ENCODE measurements at regions not wholly inside any gene's neighbourhood (a gene's known extent, or its start where the extent isn't known, plus 50 kb on each side); places are given as distances from the start of the nearest gene placed in this dataset.

DNA sequence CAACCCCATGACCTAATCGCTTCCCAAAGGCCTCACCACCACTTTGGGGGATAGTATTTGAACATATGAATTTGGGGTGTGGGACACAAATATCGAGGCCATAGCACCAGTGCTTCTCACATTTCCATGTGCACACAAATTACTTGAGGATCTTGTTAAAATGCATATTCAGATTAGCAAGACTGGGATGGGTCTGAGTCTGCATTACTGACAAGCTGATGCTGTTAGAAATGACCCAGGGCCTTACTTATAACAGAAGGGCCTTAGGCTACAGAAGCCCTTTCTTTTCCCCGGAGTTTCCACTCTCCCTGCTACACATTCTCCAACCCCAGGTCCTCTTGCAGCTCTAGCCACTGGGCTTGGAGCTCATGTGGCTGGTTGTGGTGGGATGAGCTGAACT is 141.5 kb upstream of the LRFN2 start:
- DNase-seq (ENCODE audit: insufficient read length): no peak
- FAIRE-seq: no peak

DNA sequence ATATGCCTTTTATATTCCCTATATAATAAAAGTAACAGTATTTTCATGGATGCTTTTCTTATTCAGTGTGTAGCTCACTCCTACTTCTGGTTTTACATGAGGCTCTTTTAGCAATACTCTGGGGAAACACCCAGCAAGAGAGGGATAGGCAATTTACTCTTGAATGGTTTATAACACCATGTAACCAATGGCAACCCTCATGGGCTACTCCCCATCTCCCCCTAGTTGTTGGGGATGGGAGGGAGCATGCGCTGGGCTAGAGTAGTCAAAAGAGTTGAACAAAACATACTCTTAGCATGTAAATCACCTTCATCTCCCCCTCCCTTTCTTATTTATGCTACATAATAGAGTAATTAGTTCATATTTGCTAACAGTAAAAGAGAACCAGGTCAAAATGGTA is 140.1 kb upstream of the LRFN2 start:
- TF ChIP-seq TAF1 (IDR thresholded peaks at IDR 0.05; ENCODE audit: borderline replicate concordance, low read depth, low read length): no peak
- no peak for TF ChIP-seq POLR2A (IDR thresholded peaks at IDR 0.05; ENCODE audit: low read depth, low read length)
- no peak for TF ChIP-seq POLR2AphosphoS5 (IDR thresholded peaks at IDR 0.05; ENCODE audit: low read depth, low read length)
- FAIRE-seq (no peak), DNase-seq (ENCODE audit: insufficient read length) (no peak)

More for the DNA sequence above, 141.5 kb upstream of the LRFN2 start:
- no peak for TF ChIP-seq TAF1 (IDR thresholded peaks at IDR 0.05; ENCODE audit: borderline replicate concordance, low read depth, low read length)
- no peak for TF ChIP-seq POLR2AphosphoS5 (IDR thresholded peaks at IDR 0.05; ENCODE audit: low read depth, low read length)
- no peak for TF ChIP-seq POLR2A (IDR thresholded peaks at IDR 0.05; ENCODE audit: low read depth, low read length)

DNA sequence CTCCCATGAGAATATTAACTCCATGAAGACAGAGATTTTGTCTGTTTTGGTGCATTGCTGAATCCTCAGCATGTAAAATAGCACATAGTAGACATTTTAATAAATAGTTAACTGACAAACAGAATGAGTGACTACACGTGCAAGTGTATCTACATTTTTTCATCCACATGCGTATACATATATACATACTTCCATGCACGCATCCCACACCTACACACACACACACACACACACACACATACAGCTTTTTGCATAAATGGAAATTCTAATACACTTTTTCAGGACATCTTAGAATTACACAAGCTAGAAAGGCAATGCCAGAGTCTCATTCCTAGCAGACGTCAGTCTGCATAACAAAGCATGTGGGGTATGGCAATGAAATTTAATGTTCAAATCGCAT is 139.7 kb upstream of the LRFN2 start:
- DNase-seq (ENCODE audit: insufficient read length): no peak
- TF ChIP-seq TAF1 (IDR thresholded peaks at IDR 0.05; ENCODE audit: borderline replicate concordance, low read depth, low read length) (no peak), POLR2AphosphoS5 (IDR thresholded peaks at IDR 0.05; ENCODE audit: low read depth, low read length) (no peak), POLR2A (IDR thresholded peaks at IDR 0.05; ENCODE audit: low read depth, low read length) (no peak)
- FAIRE-seq: no peak

DNA sequence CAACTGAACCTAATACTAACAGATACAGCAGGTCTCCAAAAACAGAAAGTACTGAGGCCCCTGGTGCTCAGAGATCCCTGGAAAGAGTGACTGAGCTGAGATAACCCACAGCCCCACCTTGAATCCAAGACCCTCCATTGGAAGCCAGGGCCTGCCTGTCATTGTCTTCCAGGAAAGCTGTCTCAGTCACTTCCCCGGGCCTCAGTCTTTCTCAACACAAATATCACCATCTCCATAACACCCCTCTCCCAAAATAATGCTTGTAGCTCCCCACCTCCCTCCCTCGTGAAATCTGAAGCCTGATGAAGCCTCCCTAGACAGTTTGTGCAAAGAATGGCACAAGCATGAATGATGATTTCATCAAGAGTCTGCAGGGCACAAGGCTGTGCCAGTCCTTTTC is 138.2 kb upstream of the LRFN2 start:
- no peak for FAIRE-seq
- TF ChIP-seq TAF1 (IDR thresholded peaks at IDR 0.05; ENCODE audit: borderline replicate concordance, low read depth, low read length): no peak
- no peak for TF ChIP-seq POLR2AphosphoS5 (IDR thresholded peaks at IDR 0.05; ENCODE audit: low read depth, low read length)
- TF ChIP-seq POLR2A (IDR thresholded peaks at IDR 0.05; ENCODE audit: low read depth, low read length): no peak
- no peak for DNase-seq (ENCODE audit: insufficient read length)

DNA sequence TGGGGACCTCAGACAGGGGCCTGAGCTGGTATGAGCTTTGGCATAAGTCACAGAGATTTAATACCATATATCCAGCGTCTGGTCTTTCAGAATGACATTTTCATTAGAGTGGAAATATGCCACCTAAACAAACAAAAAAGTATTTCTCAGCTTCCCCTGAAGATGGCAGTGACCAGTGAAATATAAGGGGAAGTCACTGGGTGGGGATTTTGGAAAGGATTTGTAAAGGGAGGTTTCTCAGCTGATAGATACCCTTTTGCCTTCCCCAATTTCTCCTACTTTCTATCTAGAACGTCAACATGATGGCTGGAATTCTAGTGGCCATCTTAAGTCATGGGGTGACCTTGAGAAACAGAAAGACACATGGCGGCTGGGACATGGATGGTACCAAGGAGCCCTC is 137.7 kb upstream of the LRFN2 start:
- DNase-seq (ENCODE audit: insufficient read length) (no peak), FAIRE-seq (no peak)
- TF ChIP-seq TAF1 (IDR thresholded peaks at IDR 0.05; ENCODE audit: borderline replicate concordance, low read depth, low read length) (no peak), POLR2A (IDR thresholded peaks at IDR 0.05; ENCODE audit: low read depth, low read length) (no peak), POLR2AphosphoS5 (IDR thresholded peaks at IDR 0.05; ENCODE audit: low read depth, low read length) (no peak)

DNA sequence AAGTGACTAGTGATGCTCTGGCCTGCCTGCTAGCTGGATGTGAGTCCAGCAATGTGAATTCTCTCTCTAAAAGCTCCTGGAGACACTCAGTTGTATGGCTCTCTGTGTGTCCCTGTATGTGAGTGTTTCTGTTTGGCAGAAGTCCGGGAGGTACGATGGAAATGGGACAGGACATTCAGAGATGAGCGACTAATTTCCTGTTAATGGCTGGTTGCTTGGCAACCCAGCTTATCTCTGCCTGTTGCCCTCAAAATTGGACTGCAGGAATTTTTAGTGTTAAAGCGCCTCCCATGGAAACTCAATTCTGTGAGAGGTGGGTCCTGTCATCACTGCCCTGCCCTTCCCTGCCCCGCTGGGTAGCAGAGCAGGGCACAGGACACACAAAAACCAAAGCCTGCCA is 136.8 kb upstream of the LRFN2 start:
- FAIRE-seq (no peak), DNase-seq (ENCODE audit: insufficient read length) (no peak)
- TF ChIP-seq POLR2AphosphoS5 (IDR thresholded peaks at IDR 0.05; ENCODE audit: low read depth, low read length) (no peak), TAF1 (IDR thresholded peaks at IDR 0.05; ENCODE audit: borderline replicate concordance, low read depth, low read length) (no peak), POLR2A (IDR thresholded peaks at IDR 0.05; ENCODE audit: low read depth, low read length) (no peak)

DNA sequence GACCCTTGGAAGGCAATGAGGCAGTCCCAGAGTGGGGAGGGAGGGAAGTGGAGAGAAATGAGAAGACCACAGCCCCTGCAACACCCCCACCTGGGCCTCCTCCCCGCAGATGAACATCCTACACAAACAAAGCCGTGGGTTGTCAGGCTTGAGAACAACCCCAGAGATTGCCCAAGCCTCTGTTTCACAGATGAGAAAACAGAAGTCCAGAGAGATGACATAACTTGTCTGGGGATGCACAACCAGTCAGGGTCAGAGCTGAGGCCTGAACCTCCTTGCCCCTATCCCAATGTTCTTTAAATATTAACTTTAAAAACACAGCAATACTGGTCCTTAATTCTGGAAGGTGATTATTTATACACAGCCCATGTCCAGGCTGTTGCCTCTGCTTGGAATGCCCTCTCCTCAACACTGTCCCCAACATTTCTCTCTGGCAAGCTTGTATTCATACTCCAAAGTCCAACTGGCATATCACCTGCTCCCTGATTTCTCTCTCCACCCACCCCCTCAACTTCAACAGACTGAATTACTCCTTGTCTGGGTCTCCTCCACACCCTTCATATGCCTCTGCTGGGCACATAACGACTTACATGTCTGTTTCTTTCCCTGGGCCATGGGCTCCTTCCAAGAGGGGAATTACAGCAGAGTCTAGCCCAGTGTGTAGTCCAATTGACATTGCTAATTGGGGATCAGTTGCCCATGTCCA is 135.5 kb upstream of the LRFN2 start:
- FAIRE-seq: no peak
- TF ChIP-seq POLR2A (IDR thresholded peaks at IDR 0.05; ENCODE audit: low read depth, low read length) (no peak), POLR2AphosphoS5 (IDR thresholded peaks at IDR 0.05; ENCODE audit: low read depth, low read length) (no peak), TAF1 (IDR thresholded peaks at IDR 0.05; ENCODE audit: borderline replicate concordance, low read depth, low read length) (no peak)
- DNase-seq (ENCODE audit: insufficient read length): no peak

DNA sequence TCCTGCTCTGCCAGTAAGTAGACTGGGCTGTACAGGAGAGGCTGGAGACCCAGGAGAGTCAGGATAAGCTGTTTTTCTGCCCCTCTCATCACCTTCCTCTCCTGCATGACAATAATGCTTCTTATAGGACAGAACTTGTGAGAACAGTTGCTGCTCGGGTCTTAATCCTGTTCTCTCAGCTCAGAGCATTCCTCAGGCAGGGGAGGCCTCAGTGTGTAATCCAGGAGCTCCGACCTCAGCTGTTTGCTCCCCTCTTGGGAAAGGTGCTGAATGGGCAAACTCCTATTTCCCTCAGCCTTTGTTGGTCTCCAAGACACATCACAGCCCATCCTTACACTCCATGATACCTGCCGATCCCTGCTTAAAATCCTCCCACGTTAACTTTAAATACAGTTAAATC is 134.9 kb upstream of the LRFN2 start:
- DNase-seq (ENCODE audit: insufficient read length) (no peak), FAIRE-seq (no peak)
- TF ChIP-seq TAF1 (IDR thresholded peaks at IDR 0.05; ENCODE audit: borderline replicate concordance, low read depth, low read length) (no peak), POLR2AphosphoS5 (IDR thresholded peaks at IDR 0.05; ENCODE audit: low read depth, low read length) (no peak), POLR2A (IDR thresholded peaks at IDR 0.05; ENCODE audit: low read depth, low read length) (no peak)

DNA sequence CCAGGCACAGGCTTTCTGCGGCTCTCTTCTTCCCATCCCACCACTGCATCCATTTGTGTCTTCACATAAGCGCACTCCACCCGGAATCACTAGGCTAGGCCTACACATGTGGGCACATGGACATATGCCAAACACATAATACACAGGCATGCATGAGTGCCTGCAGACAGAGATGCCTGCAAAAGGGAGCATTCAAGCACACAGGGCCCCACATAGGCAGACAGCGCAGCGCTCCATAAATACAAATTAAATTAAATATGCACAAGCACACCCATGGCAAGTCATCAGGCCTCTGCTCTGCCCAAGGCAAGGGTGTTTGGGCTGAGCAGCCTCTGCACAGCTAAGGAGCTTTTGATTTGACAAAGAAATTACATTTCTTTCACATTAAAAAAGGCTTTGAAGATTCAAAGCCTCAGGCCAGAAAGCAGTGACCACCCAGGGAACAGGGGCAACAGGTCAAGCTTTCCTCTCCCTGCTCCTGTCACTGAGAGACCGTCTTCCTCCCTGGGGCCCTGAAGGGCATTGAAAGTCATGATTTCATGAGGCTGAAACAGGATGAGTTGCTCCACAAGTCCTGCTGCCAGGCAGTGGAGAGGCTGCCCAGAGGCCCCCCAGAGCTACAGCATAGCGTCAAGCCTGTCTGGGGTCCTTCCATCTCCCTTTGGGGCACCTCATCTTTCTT is 134.2 kb upstream of the LRFN2 start:
- DNase-seq (ENCODE audit: insufficient read length): no peak

DNA sequence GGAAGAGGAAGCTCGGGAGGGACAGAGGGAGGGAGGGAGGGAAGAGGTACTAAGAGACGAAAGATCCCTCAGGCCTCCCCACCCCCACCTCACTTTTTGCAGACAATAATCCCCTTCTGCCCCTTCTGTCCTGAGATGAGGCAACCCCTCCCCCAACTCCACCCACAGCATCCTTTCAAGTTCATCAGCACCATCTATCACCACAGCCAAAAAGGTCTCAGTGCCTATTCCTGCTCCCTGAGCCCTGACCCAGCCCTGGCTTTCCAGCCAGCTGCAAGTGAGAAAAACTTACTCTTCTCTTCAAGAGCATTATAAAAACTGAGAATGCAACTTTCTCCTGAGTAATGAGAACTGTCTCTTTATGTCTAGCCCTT is 133.2 kb upstream of the LRFN2 start:
- no peak for TF ChIP-seq TAF1 (IDR thresholded peaks at IDR 0.05; ENCODE audit: borderline replicate concordance, low read depth, low read length)
- TF ChIP-seq POLR2A (IDR thresholded peaks at IDR 0.05; ENCODE audit: low read depth, low read length): no peak
- TF ChIP-seq POLR2AphosphoS5 (IDR thresholded peaks at IDR 0.05; ENCODE audit: low read depth, low read length): no peak
- FAIRE-seq (no peak), DNase-seq (ENCODE audit: insufficient read length) (no peak)

More for the DNA sequence above, 134.2 kb upstream of the LRFN2 start:
- FAIRE-seq: no peak
- no peak for TF ChIP-seq POLR2AphosphoS5 (IDR thresholded peaks at IDR 0.05; ENCODE audit: low read depth, low read length)
- TF ChIP-seq POLR2A (IDR thresholded peaks at IDR 0.05; ENCODE audit: low read depth, low read length): no peak
- no peak for TF ChIP-seq TAF1 (IDR thresholded peaks at IDR 0.05; ENCODE audit: borderline replicate concordance, low read depth, low read length)

DNA sequence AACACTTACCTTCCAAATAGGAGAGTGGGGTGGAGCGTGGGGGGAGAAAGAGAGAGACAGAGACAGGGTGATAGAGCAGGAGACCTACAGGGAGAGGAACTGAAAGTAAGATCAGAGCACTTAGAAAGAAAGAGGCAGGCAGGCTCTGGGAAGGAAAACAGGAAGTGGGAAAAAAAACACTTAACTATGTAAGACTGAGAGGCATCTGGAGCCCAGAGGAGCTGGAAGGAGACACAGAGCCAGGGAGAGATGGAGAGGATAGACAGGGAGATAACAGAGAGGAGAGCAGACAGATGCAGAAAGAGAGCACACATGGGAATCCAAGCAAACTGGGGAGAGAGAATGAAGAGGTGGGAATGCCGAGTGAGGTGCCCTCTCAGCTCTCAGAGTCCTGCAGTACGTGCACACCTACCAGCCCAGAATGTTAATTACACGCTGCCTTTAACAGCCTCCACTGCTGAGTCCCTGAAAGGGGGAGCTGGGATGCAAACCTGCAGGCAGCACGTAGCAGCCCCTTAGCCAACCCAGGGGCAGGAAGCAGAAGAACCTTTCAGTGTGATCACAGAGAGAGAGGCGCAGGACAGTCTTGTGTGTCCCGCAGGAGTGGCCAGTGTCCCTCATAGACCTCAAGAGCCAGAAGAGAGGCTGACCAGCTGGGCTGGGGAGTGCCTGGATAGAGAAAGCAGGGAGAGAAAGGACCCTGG is 132.7 kb upstream of the LRFN2 start:
- FAIRE-seq (peak; percentile 57), DNase-seq (ENCODE audit: insufficient read length) (no peak)
- no peak for TF ChIP-seq TAF1 (IDR thresholded peaks at IDR 0.05; ENCODE audit: borderline replicate concordance, low read depth, low read length)
- no peak for TF ChIP-seq POLR2AphosphoS5 (IDR thresholded peaks at IDR 0.05; ENCODE audit: low read depth, low read length)
- TF ChIP-seq POLR2A (IDR thresholded peaks at IDR 0.05; ENCODE audit: low read depth, low read length): no peak
